Mammary epithelial cell (primary cell): ENCODE measurements at regions not wholly inside any gene's neighbourhood (a gene's known extent, or its start where the extent isn't known, plus 50 kb on each side); places are given as distances from the start of the nearest gene placed in this dataset.

Source experiments
- EZH2 ChIP-seq: IDR thresholded peaks from 2 replicates; pipeline ENCODE4 v1.6.1; 2012; ENCODE audit warnings: low read length, inconsistent platforms, borderline replicate concordance
- TF ChIP-seq, protein P1 (sequence below), 2 donors: IDR thresholded peaks in 1 of 2; conservative IDR thresholded peaks in 1 of 2; 2 replicates each; pipeline ENCODE4 v1.5.1; 2011 to 2012; ENCODE audit warnings: inconsistent platforms in 2 of 2, low read length in 2 of 2, mild to moderate bottlenecking in 2 of 2, control low read depth in 1 of 2, low read depth in 1 of 2; ENCODE audit not compliant: insufficient read depth in 1 of 2; ENCODE audit errors: extremely low read depth in 1 of 2

- TF ChIP-seq, protein P1, sequence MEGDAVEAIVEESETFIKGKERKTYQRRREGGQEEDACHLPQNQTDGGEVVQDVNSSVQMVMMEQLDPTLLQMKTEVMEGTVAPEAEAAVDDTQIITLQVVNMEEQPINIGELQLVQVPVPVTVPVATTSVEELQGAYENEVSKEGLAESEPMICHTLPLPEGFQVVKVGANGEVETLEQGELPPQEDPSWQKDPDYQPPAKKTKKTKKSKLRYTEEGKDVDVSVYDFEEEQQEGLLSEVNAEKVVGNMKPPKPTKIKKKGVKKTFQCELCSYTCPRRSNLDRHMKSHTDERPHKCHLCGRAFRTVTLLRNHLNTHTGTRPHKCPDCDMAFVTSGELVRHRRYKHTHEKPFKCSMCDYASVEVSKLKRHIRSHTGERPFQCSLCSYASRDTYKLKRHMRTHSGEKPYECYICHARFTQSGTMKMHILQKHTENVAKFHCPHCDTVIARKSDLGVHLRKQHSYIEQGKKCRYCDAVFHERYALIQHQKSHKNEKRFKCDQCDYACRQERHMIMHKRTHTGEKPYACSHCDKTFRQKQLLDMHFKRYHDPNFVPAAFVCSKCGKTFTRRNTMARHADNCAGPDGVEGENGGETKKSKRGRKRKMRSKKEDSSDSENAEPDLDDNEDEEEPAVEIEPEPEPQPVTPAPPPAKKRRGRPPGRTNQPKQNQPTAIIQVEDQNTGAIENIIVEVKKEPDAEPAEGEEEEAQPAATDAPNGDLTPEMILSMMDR (conservative IDR thresholded peaks at IDR 0.05 in 1 of 2, IDR thresholded peaks at IDR 0.05 in 1 of 2; ENCODE audit: extremely low read depth in 1 of 2, insufficient read depth in 1 of 2, low read depth in 1 of 2, low read length in 2 of 2), result no peak
- TF ChIP-seq EZH2, result no peak
Observed at GRCh38 chr2:195016841-195017240, 640.2 kb upstream of the SLC39A10 start.
